Right lobe of liver (tissue), 4 donors: ENCODE measurements at regions not wholly inside any gene's neighbourhood (a gene's known extent, or its start where the extent isn't known, plus 50 kb on each side); places are given as distances from the start of the nearest gene placed in this dataset.

Experiments
- POLR2A ChIP-seq: fragments of 450-650 bp; IDR thresholded peaks from one replicate; pipeline ENCODE4 v1.6.1; 2017; ENCODE audit warnings: antibody characterized with exemption, mild to moderate bottlenecking
- TF ChIP-seq, protein P1 (sequence below), 4 donors: fragments of 200-600 bp in 3 of 4; fragments of 450-650 bp in 1 of 4; IDR thresholded peaks; one replicate each; pipeline versions ENCODE4 v1.5.1 to v1.8.0; 2016 to 2022; ENCODE audit warnings: antibody characterized with exemption in 4 of 4, mild to moderate bottlenecking in 2 of 4
- donor health status: DM: no; HTN: no; CAD: no.
- donor health status: DM: no; HTN: no; CAD: no.
- donor health status: DM: no; HTN: yes; CAD: no.

DNA sequence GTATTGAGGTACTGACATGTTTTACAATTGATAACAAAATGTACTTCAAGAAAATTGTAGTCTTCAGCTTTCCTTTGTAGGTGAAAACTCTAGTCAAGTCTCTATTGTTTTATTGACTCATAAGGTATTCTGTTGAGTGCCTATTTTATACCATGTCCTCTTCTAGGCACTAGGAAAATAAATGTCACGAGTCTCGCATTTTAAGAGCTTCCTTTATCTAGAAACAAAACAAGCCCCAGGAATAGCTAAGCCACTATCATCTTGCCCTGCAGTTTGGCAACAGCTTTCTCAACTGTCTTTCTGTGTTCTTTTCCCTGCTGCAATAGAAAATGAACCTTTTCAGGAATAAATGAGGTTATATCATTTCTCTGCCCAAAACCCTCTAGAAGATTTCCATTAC is 288.5 kb upstream of the NEGR1 start:
- TF ChIP-seq, protein P1, sequence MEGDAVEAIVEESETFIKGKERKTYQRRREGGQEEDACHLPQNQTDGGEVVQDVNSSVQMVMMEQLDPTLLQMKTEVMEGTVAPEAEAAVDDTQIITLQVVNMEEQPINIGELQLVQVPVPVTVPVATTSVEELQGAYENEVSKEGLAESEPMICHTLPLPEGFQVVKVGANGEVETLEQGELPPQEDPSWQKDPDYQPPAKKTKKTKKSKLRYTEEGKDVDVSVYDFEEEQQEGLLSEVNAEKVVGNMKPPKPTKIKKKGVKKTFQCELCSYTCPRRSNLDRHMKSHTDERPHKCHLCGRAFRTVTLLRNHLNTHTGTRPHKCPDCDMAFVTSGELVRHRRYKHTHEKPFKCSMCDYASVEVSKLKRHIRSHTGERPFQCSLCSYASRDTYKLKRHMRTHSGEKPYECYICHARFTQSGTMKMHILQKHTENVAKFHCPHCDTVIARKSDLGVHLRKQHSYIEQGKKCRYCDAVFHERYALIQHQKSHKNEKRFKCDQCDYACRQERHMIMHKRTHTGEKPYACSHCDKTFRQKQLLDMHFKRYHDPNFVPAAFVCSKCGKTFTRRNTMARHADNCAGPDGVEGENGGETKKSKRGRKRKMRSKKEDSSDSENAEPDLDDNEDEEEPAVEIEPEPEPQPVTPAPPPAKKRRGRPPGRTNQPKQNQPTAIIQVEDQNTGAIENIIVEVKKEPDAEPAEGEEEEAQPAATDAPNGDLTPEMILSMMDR (IDR thresholded peaks at IDR 0.05) = no peak
- TF ChIP-seq POLR2A = no peak
